NCI-H1694 treated with DMSO at 0.1 percent for 48 hours (cell line): ENCODE measurements at regions not wholly inside any gene's neighbourhood (a gene's known extent, or its start where the extent isn't known, plus 50 kb on each side); places are given as distances from the start of the nearest gene placed in this dataset.

Experiments
- DNase-seq: peaks from one replicate; lab custom pipeline; 2025; lab: John Stamatoyannopoulos, UW

GRCh38 chr3:72259755-72260587, 475.0 kb upstream of the PROK2 start:
- DNase-seq, result no peak

GRCh38 chr3:72258361-72259141, 473.6 kb upstream of the PROK2 start:
- DNase-seq, result no peak

GRCh38 chr3:72257738-72258137, 472.8 kb upstream of the PROK2 start:
- DNase-seq, result no peak

DNA sequence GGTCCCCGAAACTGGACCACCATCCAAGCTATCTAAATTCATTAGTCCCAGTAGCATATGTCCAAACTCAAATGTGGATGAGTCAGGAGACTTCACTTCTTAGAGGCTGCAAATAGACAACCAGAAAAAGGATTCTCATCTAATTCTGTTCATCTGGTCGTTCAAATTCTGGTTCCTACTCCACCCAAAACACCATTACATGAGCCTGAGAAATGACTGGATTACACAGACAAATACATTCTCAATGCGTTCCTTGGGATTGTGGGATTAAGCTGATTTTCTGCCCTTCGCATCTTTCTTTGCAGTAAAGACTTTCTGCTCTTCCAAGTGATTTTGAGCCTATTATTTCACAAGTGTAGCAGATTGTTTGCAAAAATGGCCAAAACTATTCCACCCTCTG, 472.3 kb upstream of the PROK2 start:
- DNase-seq, result no peak

GRCh38 chr3:72256716-72257115, 471.8 kb upstream of the PROK2 start:
- no peak for DNase-seq

DNA sequence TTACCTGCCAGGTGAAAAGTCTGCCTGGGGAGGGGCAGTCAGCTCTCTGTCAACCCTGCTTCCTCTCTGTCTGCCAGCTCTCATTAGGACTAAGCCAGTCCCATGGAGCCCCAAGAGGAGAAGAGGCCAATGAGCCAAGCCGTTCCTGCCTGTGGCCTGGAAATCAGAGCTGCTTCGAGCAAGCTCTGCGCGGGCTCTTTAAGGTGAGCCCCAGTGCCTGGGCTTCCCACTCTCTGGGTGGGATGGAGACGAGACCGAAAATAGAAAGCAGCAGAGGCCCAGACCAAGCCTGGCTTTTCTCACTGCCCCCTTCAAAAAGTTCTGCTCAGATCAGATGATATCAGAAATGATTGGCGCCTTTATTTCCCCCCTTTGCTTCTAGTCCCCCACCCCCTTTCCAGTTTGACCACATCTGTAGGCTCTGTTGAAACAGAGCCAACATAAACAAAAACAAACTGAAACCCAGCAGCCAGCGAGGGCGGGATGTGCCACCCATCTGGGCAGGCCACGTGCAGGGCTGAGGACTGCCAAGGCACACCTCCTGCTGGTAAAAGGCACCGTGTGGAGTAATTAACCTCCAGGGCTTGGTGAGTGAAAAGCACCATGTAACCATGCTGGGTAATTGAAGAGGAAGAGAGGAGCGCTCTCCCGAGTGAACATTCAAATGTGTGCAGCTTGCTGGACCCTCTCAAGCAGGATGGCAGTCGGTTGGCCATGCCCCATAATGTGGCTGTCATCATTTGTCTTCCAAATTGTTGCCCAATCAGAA, 471.0 kb upstream of the PROK2 start:
- peak; percentile 26 for DNase-seq

DNA sequence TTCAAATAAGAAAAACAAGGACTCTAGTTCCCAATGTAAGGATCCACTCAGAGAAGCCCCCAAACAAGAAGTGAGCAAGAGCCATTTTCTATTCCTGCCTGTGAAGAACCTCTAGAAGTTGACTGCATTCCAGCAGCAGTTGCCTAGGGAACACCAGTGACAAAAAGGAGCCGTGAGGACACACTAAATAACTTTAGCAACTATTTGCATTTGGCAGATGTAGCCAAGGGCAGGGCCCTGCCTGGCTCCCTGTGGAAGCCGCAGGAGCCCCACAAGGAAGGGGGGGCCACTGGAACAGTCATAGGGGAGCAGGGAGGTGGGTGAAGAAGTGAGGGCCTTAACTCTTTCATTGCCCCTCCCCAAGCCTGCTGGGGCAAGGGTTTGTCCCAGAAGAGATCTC, 470.2 kb upstream of the PROK2 start:
- DNase-seq, result no peak

DNA sequence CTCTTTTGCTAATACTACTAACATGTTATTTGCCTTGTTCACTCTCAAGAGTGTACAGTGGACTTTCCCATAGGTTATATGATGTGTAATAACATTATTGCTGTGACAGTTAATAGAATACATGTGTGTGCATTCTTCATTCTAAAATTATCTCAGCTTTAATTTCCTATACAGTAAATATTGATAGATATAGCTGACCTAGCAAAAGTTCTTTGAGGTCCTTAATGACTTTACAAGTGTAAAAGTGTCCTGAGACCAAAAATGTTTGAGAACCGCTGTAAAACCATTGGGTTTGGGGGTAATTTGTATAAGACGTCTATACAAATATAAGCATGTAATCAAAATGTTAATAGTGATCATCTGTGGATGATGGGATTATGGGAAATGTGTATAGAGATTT, 469.5 kb upstream of the PROK2 start:
- DNase-seq, result no peak

DNA sequence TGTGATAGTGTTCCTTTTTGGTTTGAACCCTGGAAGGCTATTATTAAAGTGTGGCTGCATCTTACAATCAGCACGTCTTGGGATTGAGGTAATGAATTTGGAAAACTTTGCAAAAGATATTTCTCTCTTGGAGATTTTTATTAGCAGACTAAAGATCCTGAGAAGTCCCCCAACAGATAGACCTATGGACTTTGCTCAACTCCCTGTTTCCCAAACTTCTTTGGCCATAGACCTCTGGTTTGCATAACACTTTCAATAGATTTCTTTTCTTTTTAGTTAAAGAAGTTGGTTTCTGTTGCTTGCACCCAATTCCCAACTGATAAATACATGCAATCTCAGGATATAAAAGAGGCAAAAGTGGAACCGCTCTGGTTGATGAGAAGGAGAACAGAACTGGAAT, 465.8 kb upstream of the PROK2 start:
- DNase-seq, result no peak

DNA sequence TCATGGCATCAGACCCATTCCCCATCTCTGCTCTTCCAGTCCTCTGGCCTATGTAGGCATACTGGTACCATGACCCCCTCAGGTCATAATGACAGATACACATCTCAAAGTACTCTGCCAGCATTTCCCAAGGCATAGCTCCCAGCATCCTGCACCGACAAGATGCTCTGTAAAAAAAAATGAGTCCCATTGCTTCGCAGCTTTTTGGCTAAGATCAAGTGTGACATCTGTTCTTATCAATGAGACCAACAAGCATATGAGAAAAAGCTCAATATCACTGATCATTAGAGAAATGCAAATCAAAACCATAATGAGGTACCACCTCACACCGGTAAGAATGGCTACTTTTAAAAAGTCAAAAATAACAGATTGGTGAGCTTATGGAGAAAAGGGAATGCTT, 463.9 kb upstream of the PROK2 start:
- no peak for DNase-seq

DNA sequence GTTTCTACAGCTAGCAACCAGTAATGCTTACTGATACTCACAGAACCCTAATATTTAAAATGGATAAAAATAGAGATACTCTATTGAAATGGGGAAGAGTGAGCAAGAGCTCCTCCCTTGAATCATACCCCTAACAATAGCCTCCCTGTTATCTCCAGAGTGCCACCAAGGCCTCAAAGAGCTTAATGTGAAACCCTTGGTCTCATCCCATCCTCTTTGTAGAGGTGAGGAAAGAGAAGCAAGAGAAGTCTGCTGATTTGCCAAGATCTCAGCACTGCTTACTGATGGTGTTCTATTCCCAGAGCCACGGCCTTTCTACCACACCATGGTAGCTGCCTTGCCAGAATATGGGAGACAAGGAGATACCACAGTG, 463.4 kb upstream of the PROK2 start:
- DNase-seq, result no peak

GRCh38 chr3:72247645-72248388, 462.9 kb upstream of the PROK2 start:
- DNase-seq, result no peak

DNA sequence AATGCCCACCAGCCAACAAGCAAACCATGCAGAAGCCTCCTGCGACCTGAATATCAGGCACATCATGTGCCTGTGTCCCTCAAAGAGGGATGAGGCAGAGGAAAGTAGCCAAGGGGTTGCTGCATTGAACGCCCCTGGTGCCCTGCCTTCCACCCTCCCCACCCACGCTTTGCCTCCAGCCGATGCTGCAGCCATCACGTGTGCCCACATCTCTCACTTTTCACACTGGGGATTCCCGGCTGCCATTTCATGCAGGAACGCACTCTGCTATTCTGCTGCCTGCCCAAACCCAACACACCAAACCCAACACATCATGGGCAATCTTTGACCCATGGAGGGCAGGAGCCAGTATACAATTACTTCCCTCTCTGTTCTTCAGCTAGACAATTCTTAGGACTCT, 462.2 kb upstream of the PROK2 start:
- DNase-seq, result no peak

- DNase-seq, result no peak
Observed at GRCh38 chr3:72246685-72247084, 461.7 kb upstream of the PROK2 start.

- DNase-seq, result peak; percentile 54
Observed at GRCh38 chr3:72245183-72245811, 460.3 kb upstream of the PROK2 start.

GRCh38 chr3:72244396-72244795, 459.4 kb upstream of the PROK2 start:
- no peak for DNase-seq

GRCh38 chr3:72242326-72242725, 457.4 kb upstream of the PROK2 start:
- no peak for DNase-seq

DNA sequence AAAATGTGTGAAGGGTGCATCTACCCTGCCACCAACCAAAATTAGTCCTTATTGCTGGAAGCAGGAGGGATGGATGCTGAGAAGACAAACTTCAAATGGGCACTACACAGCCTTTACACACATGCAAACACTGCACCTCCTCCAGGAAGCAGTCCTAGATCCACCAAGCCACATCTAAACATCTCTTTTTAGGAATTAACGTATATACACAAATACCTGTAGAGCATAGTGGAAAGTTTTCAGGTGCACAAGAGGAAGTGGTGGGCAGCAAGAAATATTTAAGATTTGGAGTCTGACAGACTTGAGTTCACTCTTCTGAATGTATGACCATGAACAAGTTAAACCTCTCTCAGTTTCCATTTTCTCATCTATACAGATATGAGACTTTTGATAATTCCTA, 456.6 kb upstream of the PROK2 start:
- no peak for DNase-seq

- no peak for DNase-seq
Observed at GRCh38 chr3:72240531-72240930, 455.6 kb upstream of the PROK2 start.

- no peak for DNase-seq
Observed at GRCh38 chr3:72238801-72239200, 453.9 kb upstream of the PROK2 start.

GRCh38 chr3:72238010-72238691, 453.2 kb upstream of the PROK2 start:
- DNase-seq, result no peak
